ENCODE measurements at regions not wholly inside any gene's neighbourhood (a gene's known extent, or its start where the extent isn't known, plus 50 kb on each side); places are given as distances from the start of the nearest gene placed in this dataset.

DNA sequence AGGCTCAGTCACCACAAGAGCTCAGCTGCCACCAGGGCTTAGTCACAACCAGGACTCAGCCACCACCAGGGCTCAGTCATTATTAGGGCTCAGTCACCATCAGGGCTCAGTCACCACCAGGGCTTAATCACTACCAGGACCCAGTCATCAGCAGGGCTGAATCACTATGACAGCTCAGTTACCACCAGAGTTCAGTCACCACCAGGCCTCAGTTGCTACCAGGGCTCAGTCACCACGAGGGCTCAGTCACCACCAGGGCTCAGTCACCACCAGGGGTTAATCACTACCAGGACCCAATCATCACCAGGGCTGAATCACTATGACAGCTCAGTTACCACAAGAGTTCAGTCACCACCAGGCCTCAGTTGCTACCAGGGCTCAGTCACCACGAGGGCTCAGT lies 196.2 kb downstream of the NPHP4 start:
- TF ChIP-seq POLR2AphosphoS5 (IDR thresholded peaks at IDR 0.05), result no peak
- TF ChIP-seq, protein P1, sequence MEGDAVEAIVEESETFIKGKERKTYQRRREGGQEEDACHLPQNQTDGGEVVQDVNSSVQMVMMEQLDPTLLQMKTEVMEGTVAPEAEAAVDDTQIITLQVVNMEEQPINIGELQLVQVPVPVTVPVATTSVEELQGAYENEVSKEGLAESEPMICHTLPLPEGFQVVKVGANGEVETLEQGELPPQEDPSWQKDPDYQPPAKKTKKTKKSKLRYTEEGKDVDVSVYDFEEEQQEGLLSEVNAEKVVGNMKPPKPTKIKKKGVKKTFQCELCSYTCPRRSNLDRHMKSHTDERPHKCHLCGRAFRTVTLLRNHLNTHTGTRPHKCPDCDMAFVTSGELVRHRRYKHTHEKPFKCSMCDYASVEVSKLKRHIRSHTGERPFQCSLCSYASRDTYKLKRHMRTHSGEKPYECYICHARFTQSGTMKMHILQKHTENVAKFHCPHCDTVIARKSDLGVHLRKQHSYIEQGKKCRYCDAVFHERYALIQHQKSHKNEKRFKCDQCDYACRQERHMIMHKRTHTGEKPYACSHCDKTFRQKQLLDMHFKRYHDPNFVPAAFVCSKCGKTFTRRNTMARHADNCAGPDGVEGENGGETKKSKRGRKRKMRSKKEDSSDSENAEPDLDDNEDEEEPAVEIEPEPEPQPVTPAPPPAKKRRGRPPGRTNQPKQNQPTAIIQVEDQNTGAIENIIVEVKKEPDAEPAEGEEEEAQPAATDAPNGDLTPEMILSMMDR (IDR thresholded peaks at IDR 0.05), result no peak

All from breast epithelium (tissue), 3 donors.